ENCODE measurements at regions not wholly inside any gene's neighbourhood (a gene's known extent, or its start where the extent isn't known, plus 50 kb on each side); places are given as distances from the start of the nearest gene placed in this dataset.

DNA sequence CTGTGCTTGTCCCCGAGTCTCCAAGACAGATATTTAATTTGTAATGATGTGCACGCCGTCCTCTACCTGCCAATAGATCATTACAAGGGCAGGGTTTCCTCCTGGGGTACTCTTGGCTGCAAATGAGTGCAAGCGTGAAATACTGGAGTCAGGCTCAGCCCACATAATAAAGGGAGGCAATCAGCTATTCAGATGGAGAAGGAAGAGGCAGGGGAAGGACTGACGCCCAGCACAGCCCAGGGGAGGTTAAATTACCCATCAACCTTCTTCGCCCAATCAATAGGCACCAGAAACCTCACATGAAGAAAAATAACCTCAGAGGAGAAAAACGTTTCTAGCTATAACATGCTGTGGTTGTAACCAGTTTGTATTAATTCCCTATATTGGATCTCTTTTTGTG lies 544.9 kb upstream of the ADARB2 start:
- DNase-seq (ENCODE audit: low spot score), result peak; percentile 11

More for the DNA sequence above, 544.9 kb upstream of the ADARB2 start:
- H3K36me3 Mint-ChIP-seq (ENCODE audit: low read depth), result no peaks in the 10 kb centered on the region
- Histone ChIP-seq H2AFZ (0 out of 2 replicates have a peak overlapping the region, but pooled peaks have one; percentile 54), H3F3A (replicated peaks; ENCODE audit: low read depth) (no peaks in the 10 kb centered on the region), H4K20me1 (replicated peaks; ENCODE audit: insufficient read depth) (no peaks in the 10 kb centered on the region), H3K79me2 (replicated peaks; ENCODE audit: insufficient read depth) (no peaks in the 10 kb centered on the region), H3K4me3 (no peak overlapping the region), H3K4me1 (ENCODE audit: insufficient read depth) (peaks cover 13% of the 10 kb centered on the region), H3K27ac (ENCODE audit: low read depth) (no peak overlapping the region), H3K36me3 (ENCODE audit: insufficient read depth) (no peaks in the 10 kb centered on the region), H3K4me2 (0 out of 2 replicates have a peak overlapping the region, but pooled peaks have one; percentile 15), H3K27me3 (ENCODE audit: insufficient read depth) (no peaks in the 10 kb centered on the region), H3K9me2 (ENCODE audit: insufficient read depth) (peaks cover 4% of the 10 kb centered on the region; the same call in 1 of the 2 replicates)
- peaks cover 21% of the 10 kb centered on the region for H3K4me1 Mint-ChIP-seq
- H3K27me3 Mint-ChIP-seq (ENCODE audit: insufficient read depth, low read depth, poor library complexity), result no peaks in the 10 kb centered on the region
- H3K4me3 Mint-ChIP-seq, result no peak overlapping the region
- TF ChIP-seq, protein P1, sequence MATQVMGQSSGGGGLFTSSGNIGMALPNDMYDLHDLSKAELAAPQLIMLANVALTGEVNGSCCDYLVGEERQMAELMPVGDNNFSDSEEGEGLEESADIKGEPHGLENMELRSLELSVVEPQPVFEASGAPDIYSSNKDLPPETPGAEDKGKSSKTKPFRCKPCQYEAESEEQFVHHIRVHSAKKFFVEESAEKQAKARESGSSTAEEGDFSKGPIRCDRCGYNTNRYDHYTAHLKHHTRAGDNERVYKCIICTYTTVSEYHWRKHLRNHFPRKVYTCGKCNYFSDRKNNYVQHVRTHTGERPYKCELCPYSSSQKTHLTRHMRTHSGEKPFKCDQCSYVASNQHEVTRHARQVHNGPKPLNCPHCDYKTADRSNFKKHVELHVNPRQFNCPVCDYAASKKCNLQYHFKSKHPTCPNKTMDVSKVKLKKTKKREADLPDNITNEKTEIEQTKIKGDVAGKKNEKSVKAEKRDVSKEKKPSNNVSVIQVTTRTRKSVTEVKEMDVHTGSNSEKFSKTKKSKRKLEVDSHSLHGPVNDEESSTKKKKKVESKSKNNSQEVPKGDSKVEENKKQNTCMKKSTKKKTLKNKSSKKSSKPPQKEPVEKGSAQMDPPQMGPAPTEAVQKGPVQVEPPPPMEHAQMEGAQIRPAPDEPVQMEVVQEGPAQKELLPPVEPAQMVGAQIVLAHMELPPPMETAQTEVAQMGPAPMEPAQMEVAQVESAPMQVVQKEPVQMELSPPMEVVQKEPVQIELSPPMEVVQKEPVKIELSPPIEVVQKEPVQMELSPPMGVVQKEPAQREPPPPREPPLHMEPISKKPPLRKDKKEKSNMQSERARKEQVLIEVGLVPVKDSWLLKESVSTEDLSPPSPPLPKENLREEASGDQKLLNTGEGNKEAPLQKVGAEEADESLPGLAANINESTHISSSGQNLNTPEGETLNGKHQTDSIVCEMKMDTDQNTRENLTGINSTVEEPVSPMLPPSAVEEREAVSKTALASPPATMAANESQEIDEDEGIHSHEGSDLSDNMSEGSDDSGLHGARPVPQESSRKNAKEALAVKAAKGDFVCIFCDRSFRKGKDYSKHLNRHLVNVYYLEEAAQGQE (IDR thresholded peaks at IDR 0.05; ENCODE audit: unreplicated experiment), result no peak
- TF ChIP-seq, protein P2, sequence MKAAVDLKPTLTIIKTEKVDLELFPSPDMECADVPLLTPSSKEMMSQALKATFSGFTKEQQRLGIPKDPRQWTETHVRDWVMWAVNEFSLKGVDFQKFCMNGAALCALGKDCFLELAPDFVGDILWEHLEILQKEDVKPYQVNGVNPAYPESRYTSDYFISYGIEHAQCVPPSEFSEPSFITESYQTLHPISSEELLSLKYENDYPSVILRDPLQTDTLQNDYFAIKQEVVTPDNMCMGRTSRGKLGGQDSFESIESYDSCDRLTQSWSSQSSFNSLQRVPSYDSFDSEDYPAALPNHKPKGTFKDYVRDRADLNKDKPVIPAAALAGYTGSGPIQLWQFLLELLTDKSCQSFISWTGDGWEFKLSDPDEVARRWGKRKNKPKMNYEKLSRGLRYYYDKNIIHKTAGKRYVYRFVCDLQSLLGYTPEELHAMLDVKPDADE (IDR thresholded peaks at IDR 0.05), result no peak
- TF ChIP-seq ZNF331 (CRISPR knock-in tag; IDR thresholded peaks at IDR 0.05; ENCODE audit: low read depth) (no peak), CREB1 (CRISPR knock-in tag; IDR thresholded peaks at IDR 0.05; ENCODE audit: low read depth) (no peak), EZH2phosphoT487 (IDR thresholded peaks at IDR 0.05; ENCODE audit: unreplicated experiment) (no peak), POLR2AphosphoS5 (IDR thresholded peaks at IDR 0.05; ENCODE audit: low read depth) (no peak), EZH2 (IDR thresholded peaks at IDR 0.05; ENCODE audit: low read depth, unreplicated experiment) (no peak), STAT1 (IDR thresholded peaks at IDR 0.05; ENCODE audit: unreplicated experiment) (no peak), NANOG (IDR thresholded peaks at IDR 0.05; ENCODE audit: borderline replicate concordance) (no peak), JUNB (IDR thresholded peaks at IDR 0.05; ENCODE audit: unreplicated experiment) (no peak), ZNF114 (CRISPR knock-in tag; IDR thresholded peaks at IDR 0.05) (no peak)
- TF ChIP-seq, protein P3, sequence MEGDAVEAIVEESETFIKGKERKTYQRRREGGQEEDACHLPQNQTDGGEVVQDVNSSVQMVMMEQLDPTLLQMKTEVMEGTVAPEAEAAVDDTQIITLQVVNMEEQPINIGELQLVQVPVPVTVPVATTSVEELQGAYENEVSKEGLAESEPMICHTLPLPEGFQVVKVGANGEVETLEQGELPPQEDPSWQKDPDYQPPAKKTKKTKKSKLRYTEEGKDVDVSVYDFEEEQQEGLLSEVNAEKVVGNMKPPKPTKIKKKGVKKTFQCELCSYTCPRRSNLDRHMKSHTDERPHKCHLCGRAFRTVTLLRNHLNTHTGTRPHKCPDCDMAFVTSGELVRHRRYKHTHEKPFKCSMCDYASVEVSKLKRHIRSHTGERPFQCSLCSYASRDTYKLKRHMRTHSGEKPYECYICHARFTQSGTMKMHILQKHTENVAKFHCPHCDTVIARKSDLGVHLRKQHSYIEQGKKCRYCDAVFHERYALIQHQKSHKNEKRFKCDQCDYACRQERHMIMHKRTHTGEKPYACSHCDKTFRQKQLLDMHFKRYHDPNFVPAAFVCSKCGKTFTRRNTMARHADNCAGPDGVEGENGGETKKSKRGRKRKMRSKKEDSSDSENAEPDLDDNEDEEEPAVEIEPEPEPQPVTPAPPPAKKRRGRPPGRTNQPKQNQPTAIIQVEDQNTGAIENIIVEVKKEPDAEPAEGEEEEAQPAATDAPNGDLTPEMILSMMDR (conservative IDR thresholded peaks at IDR 0.05; ENCODE audit: low read depth in 2 of 2), result no peak
- TF ChIP-seq, protein P4, sequence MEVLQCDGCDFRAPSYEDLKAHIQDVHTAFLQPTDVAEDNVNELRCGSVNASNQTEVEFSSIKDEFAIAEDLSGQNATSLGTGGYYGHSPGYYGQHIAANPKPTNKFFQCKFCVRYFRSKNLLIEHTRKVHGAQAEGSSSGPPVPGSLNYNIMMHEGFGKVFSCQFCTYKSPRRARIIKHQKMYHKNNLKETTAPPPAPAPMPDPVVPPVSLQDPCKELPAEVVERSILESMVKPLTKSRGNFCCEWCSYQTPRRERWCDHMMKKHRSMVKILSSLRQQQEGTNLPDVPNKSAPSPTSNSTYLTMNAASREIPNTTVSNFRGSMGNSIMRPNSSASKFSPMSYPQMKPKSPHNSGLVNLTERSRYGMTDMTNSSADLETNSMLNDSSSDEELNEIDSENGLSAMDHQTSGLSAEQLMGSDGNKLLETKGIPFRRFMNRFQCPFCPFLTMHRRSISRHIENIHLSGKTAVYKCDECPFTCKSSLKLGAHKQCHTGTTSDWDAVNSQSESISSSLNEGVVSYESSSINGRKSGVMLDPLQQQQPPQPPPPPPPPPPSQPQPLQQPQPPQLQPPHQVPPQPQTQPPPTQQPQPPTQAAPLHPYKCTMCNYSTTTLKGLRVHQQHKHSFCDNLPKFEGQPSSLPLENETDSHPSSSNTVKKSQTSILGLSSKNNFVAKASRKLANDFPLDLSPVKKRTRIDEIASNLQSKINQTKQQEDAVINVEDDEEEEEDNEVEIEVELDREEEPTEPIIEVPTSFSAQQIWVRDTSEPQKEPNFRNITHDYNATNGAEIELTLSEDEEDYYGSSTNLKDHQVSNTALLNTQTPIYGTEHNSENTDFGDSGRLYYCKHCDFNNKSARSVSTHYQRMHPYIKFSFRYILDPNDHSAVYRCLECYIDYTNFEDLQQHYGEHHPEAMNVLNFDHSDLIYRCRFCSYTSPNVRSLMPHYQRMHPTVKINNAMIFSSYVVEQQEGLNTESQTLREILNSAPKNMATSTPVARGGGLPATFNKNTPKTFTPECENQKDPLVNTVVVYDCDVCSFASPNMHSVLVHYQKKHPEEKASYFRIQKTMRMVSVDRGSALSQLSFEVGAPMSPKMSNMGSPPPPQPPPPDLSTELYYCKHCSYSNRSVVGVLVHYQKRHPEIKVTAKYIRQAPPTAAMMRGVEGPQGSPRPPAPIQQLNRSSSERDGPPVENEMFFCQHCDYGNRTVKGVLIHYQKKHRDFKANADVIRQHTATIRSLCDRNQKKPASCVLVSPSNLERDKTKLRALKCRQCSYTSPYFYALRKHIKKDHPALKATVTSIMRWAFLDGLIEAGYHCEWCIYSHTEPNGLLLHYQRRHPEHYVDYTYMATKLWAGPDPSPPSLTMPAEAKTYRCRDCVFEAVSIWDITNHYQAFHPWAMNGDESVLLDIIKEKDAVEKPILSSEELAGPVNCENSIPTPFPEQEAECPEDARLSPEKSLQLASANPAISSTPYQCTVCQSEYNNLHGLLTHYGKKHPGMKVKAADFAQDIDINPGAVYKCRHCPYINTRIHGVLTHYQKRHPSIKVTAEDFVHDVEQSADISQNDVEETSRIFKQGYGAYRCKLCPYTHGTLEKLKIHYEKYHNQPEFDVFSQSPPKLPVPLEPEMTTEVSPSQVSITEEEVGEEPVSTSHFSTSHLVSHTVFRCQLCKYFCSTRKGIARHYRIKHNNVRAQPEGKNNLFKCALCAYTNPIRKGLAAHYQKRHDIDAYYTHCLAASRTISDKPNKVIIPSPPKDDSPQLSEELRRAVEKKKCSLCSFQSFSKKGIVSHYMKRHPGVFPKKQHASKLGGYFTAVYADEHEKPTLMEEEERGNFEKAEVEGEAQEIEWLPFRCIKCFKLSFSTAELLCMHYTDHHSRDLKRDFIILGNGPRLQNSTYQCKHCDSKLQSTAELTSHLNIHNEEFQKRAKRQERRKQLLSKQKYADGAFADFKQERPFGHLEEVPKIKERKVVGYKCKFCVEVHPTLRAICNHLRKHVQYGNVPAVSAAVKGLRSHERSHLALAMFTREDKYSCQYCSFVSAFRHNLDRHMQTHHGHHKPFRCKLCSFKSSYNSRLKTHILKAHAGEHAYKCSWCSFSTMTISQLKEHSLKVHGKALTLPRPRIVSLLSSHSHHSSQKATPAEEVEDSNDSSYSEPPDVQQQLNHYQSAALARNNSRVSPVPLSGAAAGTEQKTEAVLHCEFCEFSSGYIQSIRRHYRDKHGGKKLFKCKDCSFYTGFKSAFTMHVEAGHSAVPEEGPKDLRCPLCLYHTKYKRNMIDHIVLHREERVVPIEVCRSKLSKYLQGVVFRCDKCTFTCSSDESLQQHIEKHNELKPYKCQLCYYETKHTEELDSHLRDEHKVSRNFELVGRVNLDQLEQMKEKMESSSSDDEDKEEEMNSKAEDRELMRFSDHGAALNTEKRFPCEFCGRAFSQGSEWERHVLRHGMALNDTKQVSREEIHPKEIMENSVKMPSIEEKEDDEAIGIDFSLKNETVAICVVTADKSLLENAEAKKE (CRISPR knock-in tag; IDR thresholded peaks at IDR 0.05), result no peak
- peak; percentile 76 for ATAC-seq
- no peak overlapping the region for H3K27ac Mint-ChIP-seq
- no peaks in the 10 kb centered on the region for H3K9me3 Mint-ChIP-seq
